Adrenal gland (tissue), 9 donors: ENCODE measurements at regions not wholly inside any gene's neighbourhood (a gene's known extent, or its start where the extent isn't known, plus 50 kb on each side); places are given as distances from the start of the nearest gene placed in this dataset.

ENCODE experiments used
- DNase-seq, 7 donors: peaks; one replicate each; pipeline ENCODE4 v3.0.0-alpha.2; 2019 to 2020
- H3K27ac ChIP-seq, 5 donors: fragments of 200-600 bp; sonication (generic) in 4 of 5; 1 replicate in 3 of 5; 2 replicates in 2 of 5; pipeline versions ENCODE4 v1.5.1 to v1.8.0; 2016 to 2020; ENCODE audit warnings: mild to moderate bottlenecking in 1 of 5
- H3K27me3 ChIP-seq: fragments of 200-600 bp; 2 replicates; pipeline ENCODE4 v1.8.0; 2021
- H3K36me3 ChIP-seq, 2 donors: fragments of 200-600 bp; replicated peaks in 1 of 2; 1 replicate in 1 of 2; 2 replicates in 1 of 2; pipeline versions ENCODE4 v1.5.1 to v1.8.0; 2018 to 2022
- H3K4me1 ChIP-seq, 2 donors: fragments of 200-600 bp; replicated peaks in 1 of 2; 1 replicate in 1 of 2; 2 replicates in 1 of 2; pipeline versions ENCODE4 v1.5.1 to v1.8.0; 2018 to 2021
- H3K4me3 ChIP-seq, 4 donors: fragments of 200-600 bp; sonication (generic) in 3 of 4; one replicate each; pipeline ENCODE4 v1.5.1; 2016 to 2018
- H3K9me3 ChIP-seq, 3 donors: fragments of 200-600 bp; sonication (generic) in 1 of 3; replicated peaks in 1 of 3; 1 replicate in 2 of 3; 2 replicates in 1 of 3; pipeline versions ENCODE4 v1.5.1 to v1.8.0; 2016 to 2021
- POLR2A ChIP-seq, 2 donors: fragments of 450-650 bp; IDR thresholded peaks; one replicate each; pipeline ENCODE4 v1.6.1; 2017; ENCODE audit warnings: antibody characterized with exemption in 2 of 2, mild to moderate bottlenecking in 2 of 2, moderate library complexity in 1 of 2
- WGBS, 4 donors: extraction: QIAGEN DNeasy Blood & Tissue Kit in 2 of 4; methylation state at CpG; one replicate each; pipeline versions ENCODE4 v1.1.5 to v1.1.7; 2013 to 2017; 5-methylcytosine and 5-hydroxymethylcytosine counted together
- intact Hi-C, 2 donors: fragments of 100-400 bp; cut with DNase I; formaldehyde crosslinking; loops; one replicate each; pipeline versions ENCODE4 v1.14.1 to v1.15.0; 2022 to 2023
- TF ChIP-seq, protein P1 (sequence below), 6 experiments: fragments of 450-650 bp in 4 of 6; fragments of 200-600 bp in 2 of 6; sonication (generic) in 1 of 6; IDR thresholded peaks; 1 replicate in 5 of 6; 2 replicates in 1 of 6; pipeline versions ENCODE4 v1.5.1 to v1.8.0; 2016 to 2021; ENCODE audit warnings: antibody characterized with exemption in 6 of 6, mild to moderate bottlenecking in 2 of 6, moderate library complexity in 1 of 6
- donor health status: healthy with polysubstance abuse.
- donor health status: Bipolar disorder and iron deficiency.
- donor health status: DM: yes; HTN: yes; CAD: no.
- donor health status: DM: no; HTN: no; CAD: no.
- donor health status: DM: no; HTN: no; CAD: no.

DNA sequence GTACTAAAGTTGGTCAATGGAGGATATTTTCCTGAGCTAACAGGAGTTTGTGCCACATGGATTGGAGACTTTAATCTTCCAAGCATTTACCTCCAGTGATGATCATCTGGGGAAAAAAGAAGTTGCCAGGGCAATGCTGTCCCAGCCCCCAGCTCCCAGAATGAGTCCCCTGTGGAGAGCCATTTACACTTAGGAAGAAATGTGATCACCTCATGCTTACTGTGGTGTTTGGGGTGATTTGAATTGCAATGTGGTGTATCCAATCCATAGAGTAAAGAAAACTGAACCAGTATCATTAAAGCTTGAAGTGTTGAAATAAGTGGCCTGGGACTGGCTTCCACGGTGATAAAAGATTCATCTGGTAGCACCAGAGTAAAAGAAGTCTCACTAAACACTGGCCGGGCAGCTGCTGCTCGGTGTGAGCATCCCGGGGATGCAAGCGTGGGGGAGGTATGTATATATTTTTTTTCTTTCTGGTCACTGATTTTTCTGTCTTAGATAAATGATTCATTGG is 117.2 kb upstream of the NTM start:
- TF ChIP-seq, protein P1, sequence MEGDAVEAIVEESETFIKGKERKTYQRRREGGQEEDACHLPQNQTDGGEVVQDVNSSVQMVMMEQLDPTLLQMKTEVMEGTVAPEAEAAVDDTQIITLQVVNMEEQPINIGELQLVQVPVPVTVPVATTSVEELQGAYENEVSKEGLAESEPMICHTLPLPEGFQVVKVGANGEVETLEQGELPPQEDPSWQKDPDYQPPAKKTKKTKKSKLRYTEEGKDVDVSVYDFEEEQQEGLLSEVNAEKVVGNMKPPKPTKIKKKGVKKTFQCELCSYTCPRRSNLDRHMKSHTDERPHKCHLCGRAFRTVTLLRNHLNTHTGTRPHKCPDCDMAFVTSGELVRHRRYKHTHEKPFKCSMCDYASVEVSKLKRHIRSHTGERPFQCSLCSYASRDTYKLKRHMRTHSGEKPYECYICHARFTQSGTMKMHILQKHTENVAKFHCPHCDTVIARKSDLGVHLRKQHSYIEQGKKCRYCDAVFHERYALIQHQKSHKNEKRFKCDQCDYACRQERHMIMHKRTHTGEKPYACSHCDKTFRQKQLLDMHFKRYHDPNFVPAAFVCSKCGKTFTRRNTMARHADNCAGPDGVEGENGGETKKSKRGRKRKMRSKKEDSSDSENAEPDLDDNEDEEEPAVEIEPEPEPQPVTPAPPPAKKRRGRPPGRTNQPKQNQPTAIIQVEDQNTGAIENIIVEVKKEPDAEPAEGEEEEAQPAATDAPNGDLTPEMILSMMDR (IDR thresholded peaks at IDR 0.05), result no peak
- TF ChIP-seq POLR2A (IDR thresholded peaks at IDR 0.05), result no peak
- no peak for DNase-seq

DNA sequence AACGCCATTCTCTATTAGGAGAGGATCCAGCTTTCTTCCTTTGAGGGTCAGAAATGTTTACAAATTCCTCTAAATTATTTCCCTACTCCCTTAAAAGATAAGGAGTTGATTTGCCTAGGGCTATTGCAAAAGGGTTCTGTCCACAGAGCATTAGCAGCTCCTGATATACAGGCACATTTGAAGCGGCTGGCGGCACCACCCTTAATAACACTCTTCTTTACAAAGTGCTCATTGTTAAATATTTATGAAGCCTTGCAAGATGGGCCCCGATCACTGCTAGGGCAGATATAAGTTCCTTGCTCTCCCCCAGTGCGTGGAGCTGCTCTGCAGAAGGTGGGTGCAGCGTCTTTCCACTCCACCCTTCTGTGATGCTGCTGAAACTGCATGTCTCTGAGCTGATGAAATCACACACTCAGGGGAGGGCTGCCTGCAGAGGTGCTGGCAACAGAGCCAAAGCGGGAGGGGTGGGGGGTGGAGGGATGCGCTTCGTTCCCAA is 116.7 kb upstream of the NTM start:
- Histone ChIP-seq H3K27me3 (no peaks in the 10 kb centered on the region), H3K9me3 (no peaks in the 10 kb centered on the region), H3K36me3 (no peaks in the 10 kb centered on the region), H3K4me1 (no peaks in the 10 kb centered on the region), H3K27ac (no peak overlapping the region), H3K4me3 (no peak overlapping the region)
- no peak for DNase-seq
- 15 to 35% (median 28%) methylated on average over 8 to 9 of the region's 9 CpGs for WGBS, 4 donors
- intact Hi-C loops, result no loop called here
- TF ChIP-seq, protein P1 (IDR thresholded peaks at IDR 0.05), result no peak
- TF ChIP-seq POLR2A (IDR thresholded peaks at IDR 0.05), result no peak

More for the DNA sequence above, 117.2 kb upstream of the NTM start:
- H3K27ac ChIP-seq, result no peak overlapping the region
- no peaks in the 10 kb centered on the region for H3K27me3 ChIP-seq
- intact Hi-C loops, result no loop called here
- no peaks in the 10 kb centered on the region for H3K9me3 ChIP-seq
- no peak overlapping the region for H3K4me3 ChIP-seq
- WGBS, 4 donors, result 17 to 38% (median 25%) methylated on average over 5 of the region's 5 CpGs
- no peaks in the 10 kb centered on the region for H3K4me1 ChIP-seq
- no peaks in the 10 kb centered on the region for H3K36me3 ChIP-seq

DNA sequence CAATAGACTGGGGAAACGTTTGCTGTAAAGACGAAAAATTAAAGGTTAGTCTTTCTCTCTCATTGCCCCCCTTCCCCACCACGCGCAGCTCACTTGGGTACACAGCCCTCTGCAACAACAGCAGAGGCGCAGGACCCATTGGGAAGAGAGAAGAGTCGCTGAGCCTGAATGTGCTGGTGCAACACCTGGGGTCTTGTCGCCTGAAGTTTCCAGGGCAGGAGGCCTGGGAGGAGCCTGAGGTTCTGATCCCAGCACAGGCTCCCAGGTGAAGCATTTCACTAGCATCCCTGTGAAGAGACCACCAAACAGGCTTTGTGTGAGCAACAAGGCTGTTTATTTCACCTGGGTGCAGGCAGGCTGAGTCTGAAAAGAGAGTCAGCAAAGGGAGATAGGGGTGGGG is 116.2 kb upstream of the NTM start:
- no peak overlapping the region for H3K27ac ChIP-seq
- H3K27me3 ChIP-seq, result no peaks in the 10 kb centered on the region
- intact Hi-C loops, result no loop called here
- TF ChIP-seq, protein P1 (IDR thresholded peaks at IDR 0.05), result no peak
- no peak for TF ChIP-seq POLR2A (IDR thresholded peaks at IDR 0.05)
- DNase-seq, result no peak
- H3K9me3 ChIP-seq, result no peaks in the 10 kb centered on the region
- no peak overlapping the region for H3K4me3 ChIP-seq
- no peaks in the 10 kb centered on the region for H3K36me3 ChIP-seq
- WGBS, 4 donors, result 36 to 49% (median 39%) methylated on average over 7 of the region's 7 CpGs
- H3K4me1 ChIP-seq, result no peaks in the 10 kb centered on the region

DNA sequence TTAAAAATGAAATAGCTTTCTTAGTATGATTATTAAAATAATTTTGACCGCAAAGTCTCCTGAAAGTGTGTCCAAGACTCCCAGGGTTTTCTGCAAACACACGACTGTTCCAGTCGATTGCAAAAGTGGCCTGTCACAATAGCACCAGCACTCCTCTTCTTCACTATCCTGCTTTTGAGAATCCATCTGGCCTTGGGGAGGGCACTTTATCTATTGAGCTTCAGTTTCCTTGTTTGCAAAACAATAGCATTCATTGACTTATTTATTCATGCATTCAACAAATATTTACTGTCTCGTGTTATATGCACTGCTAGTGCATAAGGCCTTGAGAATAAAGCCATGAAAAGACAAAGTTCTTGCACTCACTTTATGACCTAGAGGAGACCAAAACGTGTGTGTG is 96.2 kb upstream of the NTM start:
- intact Hi-C loops, result no loop called here
- Histone ChIP-seq H3K27ac (no peak overlapping the region), H3K4me1 (no peaks in the 10 kb centered on the region), H3K9me3 (no peaks in the 10 kb centered on the region), H3K36me3 (no peaks in the 10 kb centered on the region), H3K4me3 (no peak overlapping the region), H3K27me3 (no peaks in the 10 kb centered on the region)
- DNase-seq, result no peak
- TF ChIP-seq, protein P1 (IDR thresholded peaks at IDR 0.05), result no peak
- no peak for TF ChIP-seq POLR2A (IDR thresholded peaks at IDR 0.05)
- 63 to 76% (median 64%) methylated on average over 5 of the region's 5 CpGs for WGBS, 4 donors
